K562 (cell line): ENCODE measurements at regions not wholly inside any gene's neighbourhood (a gene's known extent, or its start where the extent isn't known, plus 50 kb on each side); places are given as distances from the start of the nearest gene placed in this dataset.

Experiments used
- ATAC-seq: fragments of 200-7000 bp; cut with Tn5 transposase; 3 replicates; pipeline ENCODE4 v1.9.1; 2020; ENCODE audit warnings: moderate library complexity
- BruUV-seq: library from RNA; stranded (reverse); fragments of 400-500 nt; replicated peaks from 2 replicates; lab custom pipeline; 2021; lab: Mats Ljungman, UMichigan
- CTCF ChIA-PET: fragments of 300-600 bp; formaldehyde crosslinking; extraction: SDS; loops from one replicate; lab custom pipeline; 2021; ENCODE audit warnings: low intra/inter-chr PET ratio; lab: Yijun Ruan, JAX
- POLR2A ChIA-PET: fragments of 300-600, 350-650 bp; sonication (Branson Sonifier 250); formaldehyde crosslinking; extraction: SDS; loops from one replicate; lab custom pipeline; 2021; ENCODE audit warnings: antibody characterized with exemption, inconsistent platforms; lab: Yijun Ruan, JAX
- DNase-seq, 4 experiments: peaks; one replicate each; pipeline versions ENCODE4 v3.0.0 to v3.0.0-alpha.2; 2011 to 2018; ENCODE audit warnings: low spot score in 3 of 4, mixed read lengths in 3 of 4; ENCODE audit errors: extremely low read depth in 1 of 4
- FAIRE-seq: peaks from 2 replicates; lab custom pipeline; 2011; peaks lifted over from hg19 to GRCh38; lab: Jason Lieb, UNC
- H2AFZ ChIP-seq: 2 replicates; pipeline ENCODE4 v1.6.0; 2011; ENCODE audit warnings: low read depth, low read length, control low read depth, inconsistent platforms
- H3K27ac ChIP-seq: fragments of 200-600 bp; 3 replicates; pipeline ENCODE4 v1.8.0; 2011; ENCODE audit warnings: low read depth, mild to moderate bottlenecking, control low read depth, inconsistent platforms, low read length, moderate library complexity, mixed read lengths; ENCODE audit errors: extremely low read depth
- H3K27me3 ChIP-seq, 2 experiments: fragments of 300-600 bp in 1 of 2; 2 replicates in 1 of 2; 3 replicates in 1 of 2; pipeline versions ENCODE4 v1.6.0 to v1.8.0; 2011; ENCODE audit warnings: inconsistent platforms in 2 of 2, low read length in 2 of 2, mild to moderate bottlenecking in 1 of 2, mixed read lengths in 1 of 2, moderate library complexity in 1 of 2; ENCODE audit not compliant: control insufficient read depth in 2 of 2, insufficient read depth in 2 of 2
- H3K36me3 ChIP-seq: fragments of 300-600 bp; 3 replicates; pipeline ENCODE4 v1.8.0; 2011; ENCODE audit warnings: mild to moderate bottlenecking, low read length, inconsistent platforms; ENCODE audit not compliant: control insufficient read depth, insufficient read depth
- H3K4me1 ChIP-seq, 2 experiments: fragments of 200-600 bp in 1 of 2; replicated peaks in 1 of 2; 2 replicates in 1 of 2; 3 replicates in 1 of 2; pipeline versions ENCODE4 v1.5.1 to v1.8.0; 2011; ENCODE audit warnings: inconsistent platforms in 2 of 2, low read length in 2 of 2, mild to moderate bottlenecking in 1 of 2, mixed read lengths in 1 of 2, moderate library complexity in 1 of 2; ENCODE audit not compliant: control insufficient read depth in 2 of 2, insufficient read depth in 2 of 2
- H3K4me2 ChIP-seq: 2 replicates; pipeline ENCODE4 v1.6.1; 2011; ENCODE audit warnings: low read length, control low read depth, inconsistent platforms, mixed read lengths; ENCODE audit not compliant: insufficient read depth
- H3K4me3 ChIP-seq: fragments of 200-600 bp; sonication (generic), shearing (Covaris generic); 2 replicates; pipeline ENCODE4 v1.5.1; 2016; ENCODE audit warnings: control low read depth, inconsistent platforms
- H3K79me2 ChIP-seq: fragments of 200-600 bp; 3 replicates; pipeline ENCODE4 v1.8.0; 2011; ENCODE audit warnings: low read length, inconsistent platforms; ENCODE audit not compliant: control insufficient read depth, insufficient read depth
- H3K9ac ChIP-seq, 2 experiments: 2 replicates each; pipeline versions ENCODE4 v1.6.0 to v1.6.1; 2011; ENCODE audit warnings: low read depth in 2 of 2, low read length in 2 of 2, control low read depth in 1 of 2, inconsistent platforms in 1 of 2, mild to moderate bottlenecking in 1 of 2, mixed read lengths in 1 of 2; ENCODE audit not compliant: insufficient read depth in 1 of 2
- H3K9me1 ChIP-seq: one replicate; pipeline ENCODE4 v1.6.0; 2011; ENCODE audit warnings: inconsistent platforms, mild to moderate bottlenecking, low read length, moderate library complexity; ENCODE audit not compliant: control insufficient read depth, insufficient read depth
- H3K9me3 ChIP-seq: replicated peaks from 2 replicates; pipeline ENCODE4 v1.5.1; 2011; ENCODE audit warnings: low read depth, low read length, inconsistent platforms; ENCODE audit not compliant: control insufficient read depth, insufficient read depth
- H4K20me1 ChIP-seq: replicated peaks from 2 replicates; pipeline ENCODE4 v1.6.1; 2011; ENCODE audit warnings: low read length, inconsistent platforms, mixed read lengths; ENCODE audit not compliant: control insufficient read depth, insufficient read depth
- BCOR ChIP-seq: fragments of 450-650 bp; IDR thresholded peaks from 2 replicates; pipeline ENCODE4 v1.6.1; 2016
- BRD4 ChIP-seq: fragments of 200-600 bp; sonication (generic); IDR thresholded peaks from 2 replicates; pipeline ENCODE4 v1.6.1; 2017; ENCODE audit warnings: inconsistent platforms
- CHD1 ChIP-seq: fragments of 200-600 bp; sonication (generic); IDR thresholded peaks from one replicate; pipeline ENCODE4 v1.6.1; 2012; ENCODE audit warnings: mild to moderate bottlenecking, moderate library complexity, low read length, inconsistent platforms
- CHD2 ChIP-seq: IDR thresholded peaks from 2 replicates; pipeline ENCODE4 v1.6.1; 2011; ENCODE audit warnings: low read depth, low read length
- CXXC5 ChIP-seq: fragments of 250-450 bp; sonication (Bioruptor Pico); IDR thresholded peaks from 2 replicates; pipeline ENCODE4 v1.8.0; 2022; ENCODE audit warnings: inconsistent platforms, mild to moderate bottlenecking, moderate library complexity
- MAFF ChIP-seq: IDR thresholded peaks from 2 replicates; pipeline ENCODE4 v1.6.1; 2012; ENCODE audit warnings: low read length, improper control_type of control experiment
- MYC ChIP-seq, 2 experiments: fragments of 250-450 bp in 1 of 2; sonication (Bioruptor Pico) in 1 of 2; IDR thresholded peaks; 2 replicates each; pipeline versions ENCODE4 v1.5.1 to v1.6.1; 2012 to 2021; ENCODE audit warnings: low read depth in 2 of 2, borderline replicate concordance in 1 of 2, improper control_type of control experiment in 1 of 2, low read length in 1 of 2, mild to moderate bottlenecking in 1 of 2, moderate library complexity in 1 of 2
- SRSF9 ChIP-seq: fragments of 200-400 bp; formaldehyde crosslinking; IDR thresholded peaks from 2 replicates; pipeline ENCODE4 v1.6.1; 2017; ENCODE audit warnings: low read depth, low read length, borderline replicate concordance
- TFAM ChIP-seq: fragments of 250-450 bp; sonication (Bioruptor Pico); conservative IDR thresholded peaks from 2 replicates; pipeline ENCODE4 v1.5.0; 2021; ENCODE audit warnings: mild to moderate bottlenecking, moderate library complexity
- ZNF165 ChIP-seq: fragments of 250-450 bp; sonication (Bioruptor Pico); IDR thresholded peaks from 2 replicates; pipeline ENCODE4 v1.4.0; 2020; ENCODE audit warnings: borderline replicate concordance
- ZNF280A ChIP-seq: fragments of 450-650 bp; IDR thresholded peaks from 2 replicates; pipeline ENCODE4 v1.6.1; 2018; ENCODE audit warnings: mild to moderate bottlenecking, low read depth; ENCODE audit not compliant: partially characterized antibody
- ZNF398 ChIP-seq: fragments of 250-450 bp; sonication (Bioruptor Pico); IDR thresholded peaks from 2 replicates; pipeline ENCODE4 v1.8.0; 2021; ENCODE audit warnings: moderate library complexity, mild to moderate bottlenecking, inconsistent platforms
- ZNF717 ChIP-seq: fragments of 250-450 bp; sonication (Bioruptor Pico); IDR thresholded peaks from 2 replicates; pipeline ENCODE4 v1.5.0; 2021
- WGBS: fragments of 100-300 bp; shearing (Covaris generic); methylation state at CpG from one replicate; pipeline ENCODE4 v1.1.6; 2016; ENCODE audit warnings: low coverage, mixed read lengths; ENCODE audit not compliant: insufficient coverage; ENCODE audit errors: missing lambda C conversion rate; 5-methylcytosine and 5-hydroxymethylcytosine counted together
- in situ Hi-C: fragments of 300-500 bp; cut with MboI; formaldehyde crosslinking; loops from 4 replicates; pipeline ENCODE4 v1.15.0; 2018; ENCODE audit warnings: inconsistent platforms, mixed read lengths
- intact Hi-C: fragments of 100-400 bp; cut with micrococcal nuclease; formaldehyde crosslinking; loops from 2 replicates; pipeline ENCODE4 v1.14.2; 2022

GRCh38 chr5:135100011-135100410 lies 66.0 kb upstream of the PITX1 start:
- Histone ChIP-seq H3K36me3 (no peaks in the 10 kb centered on the region), H3K27me3 (no peaks in the 10 kb centered on the region), H3K4me3 (no peak overlapping the region), H3K9me3 (no peaks in the 10 kb centered on the region), H3K4me1 (peaks cover 12 to 16% of the 10 kb centered on the region in 2 experiments; a peak in 4 of 5 replicates), H3K79me2 (no peaks in the 10 kb centered on the region), H3K9ac (no peak overlapping the region), H4K20me1 (no peaks in the 10 kb centered on the region), H3K9me1 (no peaks in the 10 kb centered on the region), H3K27ac (no peak overlapping the region), H2AFZ (no peak overlapping the region), H3K4me2 (no peak overlapping the region)
- ATAC-seq: no peak
- no peak for FAIRE-seq
- TF ChIP-seq TFAM (no peak), BCOR (no peak), CHD2 (no peak), ZNF165 (CRISPR knock-in tag) (no peak), SRSF9 (no peak), BRD4 (no peak), ZNF717 (no peak), CXXC5 (no peak), MYC (IDR thresholded peaks at IDR 0.05; ENCODE audit: low read depth, low read length) (no peak), MYC (CRISPR knock-in tag; IDR thresholded peaks at IDR 0.05; ENCODE audit: borderline replicate concordance, low read depth) (no peak), CHD1 (no peak), ZNF398 (no peak), ZNF280A (no peak), MAFF (no peak)
- no peak for DNase-seq
- CTCF ChIA-PET: no interaction called here
- POLR2A ChIA-PET: interaction anchor here (1.6 kb wide), 1 partner anchor 15 kb away, joined by 3 read pairs; no protein-coding TSS in a partner anchor
- no TSS peak for BruUV-seq
- 66% methylated on average over 3 of the region's 3 CpGs for WGBS
- intact Hi-C loops (no loop called here), in situ Hi-C loops (no loop called here)
